IMR-90 (cell line): ENCODE measurements at regions not wholly inside any gene's neighbourhood (a gene's known extent, or its start where the extent isn't known, plus 50 kb on each side); places are given as distances from the start of the nearest gene placed in this dataset.

Experiments used
- ATAC-seq: fragments of 200-7000 bp; cut with Tn5 transposase; 2 replicates; pipeline ENCODE4 v1.9.1; 2020; ENCODE audit warnings: low read depth, mild to moderate bottlenecking, moderate library complexity
- BruUV-seq: library from RNA; stranded (reverse); fragments of 400-500 nt; replicated peaks from 2 replicates; lab custom pipeline; 2021; lab: Mats Ljungman, UMichigan
- CTCF ChIA-PET: fragments of 300-600 bp; formaldehyde crosslinking; extraction: SDS; loops from one replicate; lab custom pipeline; 2021; ENCODE audit warnings: antibody characterized with exemption; lab: Yijun Ruan, JAX
- POLR2A ChIA-PET: fragments of 300-600 bp; sonication (Branson Sonifier 250); formaldehyde crosslinking; loops from one replicate; lab custom pipeline; 2022; ENCODE audit warnings: antibody characterized with exemption; ENCODE audit not compliant: unreplicated experiment; lab: Charles Lee
- DNase-seq: peaks from one replicate; pipeline ENCODE4 v3.0.0; 2013
- H2AFZ ChIP-seq: replicated peaks from 2 replicates; pipeline ENCODE3; 2013; ENCODE audit warnings: low read length, mild to moderate bottlenecking; ENCODE audit not compliant: poor library complexity
- H2AK5ac ChIP-seq: 2 replicates; pipeline ENCODE4 v1.6.1; 2013; ENCODE audit warnings: low read depth, low read length, inconsistent platforms
- H2AK9ac ChIP-seq: replicated peaks from 2 replicates; pipeline ENCODE3; 2013; ENCODE audit warnings: mild to moderate bottlenecking, low read depth, low read length, moderate library complexity; ENCODE audit not compliant: poor library complexity
- H2BK120ac ChIP-seq: 2 replicates; pipeline ENCODE4 v1.6.1; 2013; ENCODE audit warnings: low read depth, low read length, inconsistent platforms
- H2BK15ac ChIP-seq: 3 replicates; pipeline ENCODE4 v1.6.1; 2013; ENCODE audit warnings: low read depth, low read length, inconsistent platforms
- H2BK20ac ChIP-seq: 2 replicates; pipeline ENCODE4 v1.6.1; 2013; ENCODE audit warnings: low read depth, mild to moderate bottlenecking, inconsistent platforms, low read length, moderate library complexity
- H2BK5ac ChIP-seq: 2 replicates; pipeline ENCODE4 v1.6.1; 2013; ENCODE audit warnings: mild to moderate bottlenecking, low read depth, low read length, inconsistent platforms; ENCODE audit not compliant: poor library complexity, severe bottlenecking
- H3K14ac ChIP-seq: replicated peaks from 2 replicates; pipeline ENCODE4 v1.6.1; 2013; ENCODE audit warnings: low read depth, low read length, inconsistent platforms
- H3K18ac ChIP-seq: 2 replicates; pipeline ENCODE4 v1.6.1; 2013; ENCODE audit warnings: low read depth, low read length, control low read depth
- H3K23ac ChIP-seq: 2 replicates; pipeline ENCODE4 v1.6.1; 2013; ENCODE audit warnings: low read depth, low read length, inconsistent platforms
- H3K27ac ChIP-seq: 2 replicates; pipeline ENCODE4 v1.5.1; 2013; ENCODE audit warnings: mild to moderate bottlenecking, control low read depth, low read length; ENCODE audit not compliant: insufficient read depth
- H3K27me3 ChIP-seq: 2 replicates; pipeline ENCODE4 v1.6.1; 2013; ENCODE audit warnings: low read length; ENCODE audit not compliant: control insufficient read depth, insufficient read depth
- H3K36me3 ChIP-seq: 2 replicates; pipeline ENCODE4 v1.6.1; 2013; ENCODE audit warnings: low read length, mixed read lengths; ENCODE audit not compliant: control insufficient read depth, insufficient read depth
- H3K4ac ChIP-seq: 2 replicates; pipeline ENCODE4 v1.6.1; 2013; ENCODE audit warnings: low read depth, low read length, inconsistent platforms
- H3K4me1 ChIP-seq: 2 replicates; pipeline ENCODE4 v1.6.1; 2013; ENCODE audit warnings: low read length, mixed read lengths; ENCODE audit not compliant: control insufficient read depth, insufficient read depth
- H3K4me2 ChIP-seq: 2 replicates; pipeline ENCODE4 v1.6.1; 2013; ENCODE audit warnings: low read depth, mild to moderate bottlenecking, control low read depth, low read length, moderate library complexity
- H3K4me3 ChIP-seq: 2 replicates; pipeline ENCODE4 v1.5.1; 2013; ENCODE audit warnings: low read depth, mild to moderate bottlenecking, control low read depth, low read length, moderate library complexity; ENCODE audit not compliant: insufficient read depth
- H3K56ac ChIP-seq: 2 replicates; pipeline ENCODE4 v1.6.1; 2013; ENCODE audit warnings: low read length, inconsistent platforms; ENCODE audit not compliant: insufficient read depth; ENCODE audit errors: extremely low read depth
- H3K79me1 ChIP-seq, 2 experiments: 2 replicates each; pipeline ENCODE4 v1.6.1; 2013; ENCODE audit warnings: low read length in 2 of 2, inconsistent platforms in 1 of 2, low read depth in 1 of 2
- H3K9ac ChIP-seq: 2 replicates; pipeline ENCODE4 v1.6.1; 2013; ENCODE audit warnings: low read depth, low read length, control low read depth
- H3K9me1 ChIP-seq: 2 replicates; pipeline ENCODE4 v1.6.1; 2013; ENCODE audit warnings: low read length, inconsistent platforms; ENCODE audit not compliant: insufficient read depth
- H3K9me3 ChIP-seq: 2 replicates; pipeline ENCODE4 v1.6.1; 2013; ENCODE audit warnings: low read length; ENCODE audit not compliant: control insufficient read depth, insufficient read depth
- H4K20me1 ChIP-seq: 2 replicates; pipeline ENCODE4 v1.6.1; 2013; ENCODE audit warnings: low read length, inconsistent platforms; ENCODE audit not compliant: insufficient read depth
- H4K5ac ChIP-seq: 2 replicates; pipeline ENCODE4 v1.6.1; 2013; ENCODE audit warnings: mild to moderate bottlenecking, low read depth, low read length, control low read depth
- H4K8ac ChIP-seq, 2 experiments: 2 replicates each; pipeline ENCODE4 v1.6.1; 2013; ENCODE audit warnings: low read depth in 2 of 2, low read length in 2 of 2, control low read depth in 1 of 2, inconsistent platforms in 1 of 2
- H4K91ac ChIP-seq: 2 replicates; pipeline ENCODE4 v1.6.1; 2013; ENCODE audit warnings: low read depth, low read length, inconsistent platforms; ENCODE audit not compliant: insufficient read depth
- MAFK ChIP-seq: IDR thresholded peaks from 2 replicates; pipeline ENCODE4 v1.6.1; 2012; ENCODE audit warnings: low read depth, low read length, improper control_type of control experiment
- WGBS, 2 experiments: methylation state at CpG; one replicate each; pipeline versions ENCODE4 v1.1.5 to v1.1.7; 2013; ENCODE audit warnings: missing lambda C conversion rate in 2 of 2; ENCODE audit not compliant: insufficient read length in 1 of 2; ENCODE audit errors: extremely low coverage in 2 of 2; 5-methylcytosine and 5-hydroxymethylcytosine counted together
- dilution Hi-C: fragments of 300-500 bp; cut with HindIII; formaldehyde crosslinking; loops from one replicate; pipeline ENCODE4 v1.14.3; 2018; ENCODE audit warnings: low sequenced_read_pairs; ENCODE audit not compliant: unreplicated experiment
- in situ Hi-C: fragments of 300-500 bp; cut with MboI; formaldehyde crosslinking; loops from 3 replicates; pipeline ENCODE4 v1.14.3; 2019; ENCODE audit warnings: low sequenced_read_pairs, inconsistent platforms, mixed read lengths
- intact Hi-C: fragments of 100-400 bp; cut with micrococcal nuclease; formaldehyde crosslinking; loops from 2 replicates; pipeline ENCODE4 v1.10.0; 2022
- TF ChIP-seq, protein P1 (sequence below): fragments of 150-350 bp; IDR thresholded peaks from 2 replicates; pipeline ENCODE4 v1.6.1; 2017; ENCODE audit warnings: mild to moderate bottlenecking, antibody characterized with exemption, low read length, low read depth

DNA sequence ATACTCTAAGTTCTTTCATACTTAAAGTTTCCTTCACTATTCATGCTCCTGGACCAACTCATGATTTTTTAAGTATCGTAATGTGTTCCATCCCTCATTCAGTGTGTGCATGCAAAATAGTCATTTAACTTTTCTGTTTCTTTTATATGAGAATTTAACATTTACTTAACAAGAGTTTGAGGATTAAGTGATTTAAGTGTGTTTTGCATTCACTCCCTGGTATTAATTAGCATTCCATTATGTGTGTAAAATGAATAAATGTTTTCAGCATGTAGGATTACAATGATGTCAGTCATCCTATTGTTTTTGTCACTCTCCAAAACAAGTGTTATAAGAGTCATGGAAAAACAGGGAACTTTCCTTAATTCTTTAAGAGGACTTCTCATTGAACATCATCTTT is 457.7 kb downstream of the IPMK start:
- Histone ChIP-seq H4K5ac (no peak overlapping the region), H2BK20ac (no peak overlapping the region), H3K36me3 (no peaks in the 10 kb centered on the region), H2BK120ac (no peak overlapping the region), H2AK9ac (no peak overlapping the region), H3K4me1 (no peaks in the 10 kb centered on the region), H3K4me3 (no peak overlapping the region), H3K27ac (no peak overlapping the region), H2AK5ac (no peak overlapping the region), H3K18ac (no peak overlapping the region), H2BK5ac (no peak overlapping the region), H4K20me1 (no peaks in the 10 kb centered on the region), H3K56ac (no peak overlapping the region), H3K14ac (no peak overlapping the region), H2AFZ (no peak overlapping the region), H3K4me2 (no peak overlapping the region), H3K9ac (no peak overlapping the region), H3K9me1 (no peaks in the 10 kb centered on the region), H3K23ac (no peak overlapping the region), H3K4ac (no peak overlapping the region), H4K8ac (no peak overlapping the region), H3K27me3 (no peaks in the 10 kb centered on the region), H2BK15ac (no peak overlapping the region), H3K79me1 (no peaks in the 10 kb centered on the region), H4K91ac (no peak overlapping the region), H3K9me3 (peaks cover 2% of the 10 kb centered on the region; the same call in 1 of the 2 replicates)
- TF ChIP-seq MAFK: no peak
- TF ChIP-seq, protein P1, sequence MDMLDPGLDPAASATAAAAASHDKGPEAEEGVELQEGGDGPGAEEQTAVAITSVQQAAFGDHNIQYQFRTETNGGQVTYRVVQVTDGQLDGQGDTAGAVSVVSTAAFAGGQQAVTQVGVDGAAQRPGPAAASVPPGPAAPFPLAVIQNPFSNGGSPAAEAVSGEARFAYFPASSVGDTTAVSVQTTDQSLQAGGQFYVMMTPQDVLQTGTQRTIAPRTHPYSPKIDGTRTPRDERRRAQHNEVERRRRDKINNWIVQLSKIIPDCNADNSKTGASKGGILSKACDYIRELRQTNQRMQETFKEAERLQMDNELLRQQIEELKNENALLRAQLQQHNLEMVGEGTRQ: no peak
- WGBS, 2 experiments: no CpG with 5 or more reads among the region's 1 CpG
- dilution Hi-C loops: no loop called here
- in situ Hi-C loops: no loop called here
- POLR2A ChIA-PET: no interaction called here
- no TSS peak for BruUV-seq
- ATAC-seq (no peak), DNase-seq (no peak)
- CTCF ChIA-PET: no interaction called here
- intact Hi-C loops: no loop called here
